Endothelial cell of umbilical vein (primary cell): ENCODE measurements at regions not wholly inside any gene's neighbourhood (a gene's known extent, or its start where the extent isn't known, plus 50 kb on each side); places are given as distances from the start of the nearest gene placed in this dataset.

Experiments
- BruUV-seq: library from RNA; stranded (reverse); fragments of 400-500 nt; replicated peaks from 2 replicates; lab custom pipeline; 2021; lab: Mats Ljungman, UMichigan
- CTCF ChIA-PET: fragments of 300-600, 350-600 bp; sonication (Branson Sonifier 250); formaldehyde crosslinking; loops from one replicate; lab custom pipeline; 2021; ENCODE audit warnings: antibody characterized with exemption, inconsistent platforms; lab: Charles Lee
- POLR2A ChIA-PET: fragments of 300-600, 350-600 bp; sonication (Branson Sonifier 250); formaldehyde crosslinking; loops from one replicate; lab custom pipeline; 2021; ENCODE audit warnings: antibody characterized with exemption, inconsistent platforms; lab: Charles Lee
- DNase-seq: peaks from one replicate; pipeline ENCODE4 v3.0.0-alpha.2; 2011; ENCODE audit warnings: low read depth, low spot score
- FAIRE-seq: peaks from 2 replicates; lab custom pipeline; 2011; peaks lifted over from hg19 to GRCh38; lab: Jason Lieb, UNC
- H2AFZ ChIP-seq: 2 replicates; pipeline ENCODE4 v1.6.0; 2012; ENCODE audit warnings: low read depth, low read length, control low read depth, inconsistent platforms
- H3K27ac ChIP-seq: 2 replicates; pipeline ENCODE4 v1.5.1; 2011; ENCODE audit warnings: low read depth, mild to moderate bottlenecking, control low read depth, low read length, moderate library complexity; ENCODE audit not compliant: insufficient read depth
- H3K27me3 ChIP-seq, 2 experiments: 2 replicates each; pipeline versions ENCODE4 v1.6.0 to v1.6.1; 2011; ENCODE audit warnings: low read length in 2 of 2, mixed read lengths in 1 of 2; ENCODE audit not compliant: control insufficient read depth in 2 of 2, insufficient read depth in 2 of 2
- H3K36me3 ChIP-seq, 2 experiments: 2 replicates in 1 of 2; 3 replicates in 1 of 2; pipeline ENCODE4 v1.5.1; 2011; ENCODE audit warnings: low read length in 2 of 2, mild to moderate bottlenecking in 1 of 2, moderate library complexity in 1 of 2; ENCODE audit not compliant: control insufficient read depth in 2 of 2, insufficient read depth in 2 of 2; ENCODE audit errors: extremely low read depth in 1 of 2
- H3K4me1 ChIP-seq: 3 replicates; pipeline ENCODE4 v1.5.1; 2011; ENCODE audit warnings: mild to moderate bottlenecking, low read length; ENCODE audit not compliant: control insufficient read depth, insufficient read depth; ENCODE audit errors: extremely low read depth
- H3K4me2 ChIP-seq: 2 replicates; pipeline ENCODE4 v1.6.1; 2011; ENCODE audit warnings: low read length, control low read depth, mixed read lengths; ENCODE audit not compliant: insufficient read depth
- H3K4me3 ChIP-seq, 3 experiments: fragments of 200-600 bp in 1 of 3; sonication (generic), shearing (Covaris generic) in 1 of 3; replicated peaks in 1 of 3; 2 replicates each; pipeline ENCODE4 v1.5.1; 2011 to 2016; ENCODE audit warnings: control low read depth in 3 of 3, low read length in 3 of 3, mild to moderate bottlenecking in 2 of 3, inconsistent platforms in 1 of 3, low read depth in 1 of 3, moderate library complexity in 1 of 3; ENCODE audit not compliant: insufficient read depth in 1 of 3
- H3K79me2 ChIP-seq: 2 replicates; pipeline ENCODE4 v1.6.0; 2012; ENCODE audit warnings: low read length, inconsistent platforms; ENCODE audit not compliant: control insufficient read depth, insufficient read depth
- H3K9ac ChIP-seq: replicated peaks from 2 replicates; pipeline ENCODE3; 2011; ENCODE audit warnings: low read length, control low read depth; ENCODE audit not compliant: insufficient read depth; ENCODE audit errors: extremely low read depth
- H3K9me1 ChIP-seq: replicated peaks from 3 replicates; pipeline ENCODE4 v1.6.0; 2011; ENCODE audit warnings: mild to moderate bottlenecking, low read length; ENCODE audit not compliant: control insufficient read depth, insufficient read depth; ENCODE audit errors: extremely low read depth
- H3K9me3 ChIP-seq: replicated peaks from 2 replicates; pipeline ENCODE4 v1.5.1; 2012; ENCODE audit warnings: low read length, inconsistent platforms; ENCODE audit not compliant: control insufficient read depth, insufficient read depth
- H4K20me1 ChIP-seq: replicated peaks from 2 replicates; pipeline ENCODE3; 2011; ENCODE audit warnings: mild to moderate bottlenecking, low read length; ENCODE audit not compliant: control insufficient read depth, insufficient read depth; ENCODE audit errors: extremely low read depth
- CTCF ChIP-seq, 2 donors: IDR thresholded peaks; 1 replicate in 1 of 2; 2 replicates in 1 of 2; pipeline ENCODE4 v1.5.1; 2011; ENCODE audit warnings: low read length in 2 of 2, mild to moderate bottlenecking in 2 of 2, moderate library complexity in 2 of 2, control low read depth in 1 of 2, inconsistent platforms in 1 of 2, low read depth in 1 of 2; ENCODE audit not compliant: insufficient read depth in 1 of 2; ENCODE audit errors: extremely low read depth in 1 of 2
- EZH2 ChIP-seq: IDR thresholded peaks from 2 replicates; pipeline ENCODE4 v1.6.1; 2012; ENCODE audit warnings: borderline replicate concordance, low read depth, mild to moderate bottlenecking, moderate library complexity, low read length, inconsistent platforms; ENCODE audit not compliant: severe bottlenecking
- FOS ChIP-seq: IDR thresholded peaks from 2 replicates; pipeline ENCODE4 v1.6.1; 2011; ENCODE audit warnings: mild to moderate bottlenecking, low read length, moderate library complexity, borderline replicate concordance; ENCODE audit not compliant: insufficient read depth
- GATA2 ChIP-seq: IDR thresholded peaks from 2 replicates; pipeline ENCODE4 v1.7.0; 2011; ENCODE audit warnings: low read depth, mild to moderate bottlenecking, moderate library complexity, mixed read lengths, low read length; ENCODE audit not compliant: insufficient read length, insufficient read depth
- JUN ChIP-seq: IDR thresholded peaks from 2 replicates; pipeline ENCODE4 v1.6.1; 2011; ENCODE audit warnings: borderline replicate concordance, low read depth; ENCODE audit not compliant: insufficient read length, insufficient read depth
- MAX ChIP-seq: IDR thresholded peaks from 2 replicates; pipeline ENCODE4 v1.6.1; 2011; ENCODE audit not compliant: insufficient read depth, insufficient read length
- MYC ChIP-seq: IDR thresholded peaks from one replicate; pipeline ENCODE4 v1.6.1; 2011; ENCODE audit warnings: mild to moderate bottlenecking, low read depth, low read length
- POLR2A ChIP-seq: IDR thresholded peaks from 2 replicates; pipeline ENCODE4 v1.6.1; 2012; ENCODE audit warnings: low read depth, mild to moderate bottlenecking, control low read depth, low read length
- POLR2AphosphoS5 ChIP-seq: IDR thresholded peaks from 2 replicates; pipeline ENCODE4 v1.6.1; 2012; ENCODE audit warnings: low read depth, mild to moderate bottlenecking, control low read depth, low read length, moderate library complexity; ENCODE audit not compliant: insufficient read depth
- dilution Hi-C: fragments of 300-500 bp; cut with MboI; formaldehyde crosslinking; loops from one replicate; pipeline ENCODE4 v1.15.0; 2019; ENCODE audit warnings: low sequenced_read_pairs; ENCODE audit not compliant: extremely low pct_ligation_motif_present
- intact Hi-C: fragments of 100-400 bp; cut with micrococcal nuclease; formaldehyde crosslinking; loops from one replicate; pipeline ENCODE4 v1.10.0; 2022

GRCh38 chr6:83769413-83769812 lies 60.5 kb upstream of the SNAP91 start:
- Histone ChIP-seq H3K4me2 (no peak overlapping the region), H3K4me1 (no peaks in the 10 kb centered on the region), H3K27ac (no peak overlapping the region), H3K9me3 (no peaks in the 10 kb centered on the region), H3K79me2 (no peaks in the 10 kb centered on the region), H2AFZ (no peak overlapping the region), H3K9me1 (no peaks in the 10 kb centered on the region), H3K9ac (no peak overlapping the region), H3K36me3 (no peaks in the 10 kb centered on the region), H4K20me1 (no peaks in the 10 kb centered on the region), H3K4me3 (no peak overlapping the region), H3K27me3 (peaks cover 0 to 4% of the 10 kb centered on the region in 2 experiments)
- TF ChIP-seq GATA2 (no peak), EZH2 (no peak), JUN (no peak), POLR2A (no peak), FOS (no peak), POLR2AphosphoS5 (no peak), CTCF (IDR thresholded peaks at IDR 0.05; ENCODE audit: extremely low read depth in 1 of 2, insufficient read depth in 1 of 2, low read depth in 1 of 2, low read length in 2 of 2) (no peak), MAX (no peak), MYC (no peak)
- ChIA-PET CTCF (interaction anchor here (0.7 kb wide), 1 partner anchor 154 kb away, joined by 3 read pairs; no protein-coding TSS in a partner anchor), POLR2A (no interaction called here)
- FAIRE-seq (no peak), DNase-seq (no peak)
- intact Hi-C loops (no loop called here), dilution Hi-C loops (no loop called here)
- BruUV-seq: no TSS peak
